Uterus (tissue), 2 donors: ENCODE measurements at regions not wholly inside any gene's neighbourhood (a gene's known extent, or its start where the extent isn't known, plus 50 kb on each side); places are given as distances from the start of the nearest gene placed in this dataset.

Experiments
- POLR2A ChIP-seq, 2 donors: fragments of 450-650 bp; IDR thresholded peaks; one replicate each; pipeline ENCODE4 v1.6.1; 2016; ENCODE audit warnings: antibody characterized with exemption in 2 of 2, mild to moderate bottlenecking in 1 of 2, moderate library complexity in 1 of 2
- TF ChIP-seq, protein P1 (sequence below), 4 experiments: fragments of 200-600 bp in 2 of 4; fragments of 450-650 bp in 2 of 4; sonication (generic) in 2 of 4; IDR thresholded peaks; one replicate each; pipeline ENCODE4 v1.5.1; 2016 to 2019; ENCODE audit warnings: antibody characterized with exemption in 4 of 4, mild to moderate bottlenecking in 2 of 4, moderate library complexity in 1 of 4

DNA sequence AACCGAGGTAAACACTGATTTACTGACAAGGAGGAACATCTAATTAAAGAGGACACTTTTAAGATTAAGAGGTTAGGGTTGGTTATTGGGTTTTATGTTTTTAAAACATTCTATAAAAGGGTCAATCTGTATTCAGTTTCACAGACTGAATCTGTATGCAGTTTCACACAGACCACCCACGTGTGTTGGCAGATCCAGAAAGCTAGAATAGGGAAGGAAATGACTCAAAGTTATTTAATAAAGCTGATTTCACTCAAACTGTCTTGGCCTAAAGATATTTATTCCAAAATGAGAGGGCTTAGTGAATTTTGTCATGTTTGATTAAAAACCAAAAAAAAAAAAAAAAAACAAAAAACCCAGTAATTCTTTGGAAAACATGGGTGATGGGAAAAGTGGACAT lies 140.2 kb downstream of the SLC24A2 start:
- TF ChIP-seq, protein P1, sequence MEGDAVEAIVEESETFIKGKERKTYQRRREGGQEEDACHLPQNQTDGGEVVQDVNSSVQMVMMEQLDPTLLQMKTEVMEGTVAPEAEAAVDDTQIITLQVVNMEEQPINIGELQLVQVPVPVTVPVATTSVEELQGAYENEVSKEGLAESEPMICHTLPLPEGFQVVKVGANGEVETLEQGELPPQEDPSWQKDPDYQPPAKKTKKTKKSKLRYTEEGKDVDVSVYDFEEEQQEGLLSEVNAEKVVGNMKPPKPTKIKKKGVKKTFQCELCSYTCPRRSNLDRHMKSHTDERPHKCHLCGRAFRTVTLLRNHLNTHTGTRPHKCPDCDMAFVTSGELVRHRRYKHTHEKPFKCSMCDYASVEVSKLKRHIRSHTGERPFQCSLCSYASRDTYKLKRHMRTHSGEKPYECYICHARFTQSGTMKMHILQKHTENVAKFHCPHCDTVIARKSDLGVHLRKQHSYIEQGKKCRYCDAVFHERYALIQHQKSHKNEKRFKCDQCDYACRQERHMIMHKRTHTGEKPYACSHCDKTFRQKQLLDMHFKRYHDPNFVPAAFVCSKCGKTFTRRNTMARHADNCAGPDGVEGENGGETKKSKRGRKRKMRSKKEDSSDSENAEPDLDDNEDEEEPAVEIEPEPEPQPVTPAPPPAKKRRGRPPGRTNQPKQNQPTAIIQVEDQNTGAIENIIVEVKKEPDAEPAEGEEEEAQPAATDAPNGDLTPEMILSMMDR (IDR thresholded peaks at IDR 0.05): no peak
- no peak for TF ChIP-seq POLR2A (IDR thresholded peaks at IDR 0.05)
